Tibial nerve (tissue), 4 donors: ENCODE measurements at regions not wholly inside any gene's neighbourhood (a gene's known extent, or its start where the extent isn't known, plus 50 kb on each side); places are given as distances from the start of the nearest gene placed in this dataset.

Experiments used
- EP300 ChIP-seq, 2 donors: sonication (generic); formaldehyde crosslinking; IDR thresholded peaks; one replicate each; pipeline ENCODE4 v1.6.1; 2017; ENCODE audit warnings: antibody characterized with exemption in 2 of 2, mild to moderate bottlenecking in 1 of 2
- TF ChIP-seq, protein P1 (sequence below), 5 experiments: fragments of 200-600 bp in 3 of 5; fragments of 450-650 bp in 2 of 5; sonication (generic) in 3 of 5; IDR thresholded peaks; one replicate each; pipeline ENCODE4 v1.5.1; 2016 to 2019; ENCODE audit warnings: antibody characterized with exemption in 5 of 5, mild to moderate bottlenecking in 3 of 5, moderate library complexity in 2 of 5

- TF ChIP-seq, protein P1, sequence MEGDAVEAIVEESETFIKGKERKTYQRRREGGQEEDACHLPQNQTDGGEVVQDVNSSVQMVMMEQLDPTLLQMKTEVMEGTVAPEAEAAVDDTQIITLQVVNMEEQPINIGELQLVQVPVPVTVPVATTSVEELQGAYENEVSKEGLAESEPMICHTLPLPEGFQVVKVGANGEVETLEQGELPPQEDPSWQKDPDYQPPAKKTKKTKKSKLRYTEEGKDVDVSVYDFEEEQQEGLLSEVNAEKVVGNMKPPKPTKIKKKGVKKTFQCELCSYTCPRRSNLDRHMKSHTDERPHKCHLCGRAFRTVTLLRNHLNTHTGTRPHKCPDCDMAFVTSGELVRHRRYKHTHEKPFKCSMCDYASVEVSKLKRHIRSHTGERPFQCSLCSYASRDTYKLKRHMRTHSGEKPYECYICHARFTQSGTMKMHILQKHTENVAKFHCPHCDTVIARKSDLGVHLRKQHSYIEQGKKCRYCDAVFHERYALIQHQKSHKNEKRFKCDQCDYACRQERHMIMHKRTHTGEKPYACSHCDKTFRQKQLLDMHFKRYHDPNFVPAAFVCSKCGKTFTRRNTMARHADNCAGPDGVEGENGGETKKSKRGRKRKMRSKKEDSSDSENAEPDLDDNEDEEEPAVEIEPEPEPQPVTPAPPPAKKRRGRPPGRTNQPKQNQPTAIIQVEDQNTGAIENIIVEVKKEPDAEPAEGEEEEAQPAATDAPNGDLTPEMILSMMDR (IDR thresholded peaks at IDR 0.05): no peak
- TF ChIP-seq EP300 (IDR thresholded peaks at IDR 0.05): no peak
These were observed 208.0 kb upstream of the ARRDC3 start for GRCh38 chr5:91591076-91591475.
